ENCODE measurements at regions not wholly inside any gene's neighbourhood (a gene's known extent, or its start where the extent isn't known, plus 50 kb on each side); places are given as distances from the start of the nearest gene placed in this dataset.
"Not testable (repeated sequence)": the region's sequence is repeated elsewhere in the genome, so short reads cannot be mapped to it uniquely, and the experiment has no call there.

DNA sequence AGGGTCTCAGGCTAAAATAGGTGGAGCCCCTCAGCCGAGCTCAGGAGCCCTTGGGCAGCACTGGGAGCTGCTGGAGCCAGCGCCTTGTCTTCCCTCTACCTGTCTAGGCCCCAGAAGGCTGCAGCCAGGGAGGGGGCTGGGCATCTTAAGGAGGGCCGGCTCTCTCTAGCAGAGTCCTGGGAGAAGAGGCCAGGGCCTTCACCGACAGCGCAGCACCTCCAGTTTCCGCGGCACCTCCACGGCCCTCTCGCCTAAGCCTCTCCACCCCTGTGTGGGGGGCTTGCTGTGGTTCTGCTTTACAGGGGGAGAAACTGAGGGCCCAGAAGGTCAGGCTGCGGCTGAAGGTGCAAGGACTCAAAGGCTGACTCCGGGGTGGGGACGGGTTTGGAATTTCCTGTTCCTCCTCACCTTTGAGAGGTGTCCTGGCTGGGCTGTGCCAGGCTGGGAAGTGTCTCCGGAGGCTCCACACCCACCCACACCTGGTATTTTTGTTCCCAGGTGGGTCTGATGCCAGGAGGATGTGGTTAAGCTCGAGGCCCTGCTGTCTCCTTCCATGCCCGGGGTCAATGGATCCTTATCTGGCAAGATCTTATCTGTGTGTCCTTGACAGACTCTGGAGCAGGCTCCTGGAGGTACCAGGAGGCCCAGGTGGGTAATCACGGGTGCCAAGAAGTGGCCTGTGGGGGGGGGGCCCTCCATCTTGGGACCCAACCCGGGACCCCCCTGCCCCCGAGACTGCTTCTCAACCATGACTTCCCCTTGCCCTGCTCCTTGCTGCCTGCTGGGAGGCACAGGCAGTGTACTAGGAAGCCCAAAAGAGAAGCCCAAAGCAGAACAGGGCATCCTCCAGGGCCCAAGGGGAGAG is 95.3 kb upstream of the FGF3 start:
- H3K27me3 ChIP-seq: peaks cover 18% of the 10 kb centered on the region
- intact Hi-C loops (cut with DNase I): no loop called here
- H3K9me3 ChIP-seq: no peaks in the 10 kb centered on the region
- H3K36me3 ChIP-seq: no peaks in the 10 kb centered on the region
- no peak overlapping the region for H3K4me3 ChIP-seq
- DNase-seq (peak; percentile 64), ATAC-seq (no peak)
- H3K4me1 ChIP-seq: peaks cover 27% of the 10 kb centered on the region
- TF ChIP-seq, protein P1, sequence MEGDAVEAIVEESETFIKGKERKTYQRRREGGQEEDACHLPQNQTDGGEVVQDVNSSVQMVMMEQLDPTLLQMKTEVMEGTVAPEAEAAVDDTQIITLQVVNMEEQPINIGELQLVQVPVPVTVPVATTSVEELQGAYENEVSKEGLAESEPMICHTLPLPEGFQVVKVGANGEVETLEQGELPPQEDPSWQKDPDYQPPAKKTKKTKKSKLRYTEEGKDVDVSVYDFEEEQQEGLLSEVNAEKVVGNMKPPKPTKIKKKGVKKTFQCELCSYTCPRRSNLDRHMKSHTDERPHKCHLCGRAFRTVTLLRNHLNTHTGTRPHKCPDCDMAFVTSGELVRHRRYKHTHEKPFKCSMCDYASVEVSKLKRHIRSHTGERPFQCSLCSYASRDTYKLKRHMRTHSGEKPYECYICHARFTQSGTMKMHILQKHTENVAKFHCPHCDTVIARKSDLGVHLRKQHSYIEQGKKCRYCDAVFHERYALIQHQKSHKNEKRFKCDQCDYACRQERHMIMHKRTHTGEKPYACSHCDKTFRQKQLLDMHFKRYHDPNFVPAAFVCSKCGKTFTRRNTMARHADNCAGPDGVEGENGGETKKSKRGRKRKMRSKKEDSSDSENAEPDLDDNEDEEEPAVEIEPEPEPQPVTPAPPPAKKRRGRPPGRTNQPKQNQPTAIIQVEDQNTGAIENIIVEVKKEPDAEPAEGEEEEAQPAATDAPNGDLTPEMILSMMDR (IDR thresholded peaks at IDR 0.05): no peak
- peak overlapping the region; percentile 74 for H3K27ac ChIP-seq

DNA sequence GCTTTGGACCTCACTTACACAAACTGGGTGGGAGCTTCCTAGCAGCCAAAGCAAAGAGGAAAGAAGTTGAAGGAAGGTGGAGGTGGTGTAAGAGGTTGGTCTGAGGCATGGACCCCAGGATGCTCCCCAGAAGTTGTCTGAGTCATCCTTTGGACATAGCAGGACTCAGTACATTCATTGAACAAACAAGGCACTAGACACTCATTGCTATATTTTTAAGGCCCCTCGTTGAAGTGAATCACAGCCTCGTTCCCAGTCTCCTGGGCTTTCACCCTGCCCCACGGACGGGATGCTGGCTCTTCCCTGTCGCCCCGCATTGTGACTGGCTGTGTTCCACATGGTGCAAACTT is 95.9 kb upstream of the FGF3 start:
- Histone ChIP-seq H3K27me3 (peaks cover 12% of the 10 kb centered on the region), H3K36me3 (no peaks in the 10 kb centered on the region), H3K4me1 (peaks cover 27% of the 10 kb centered on the region), H3K4me3 (no peak overlapping the region), H3K27ac (peak overlapping the region; percentile 74), H3K9me3 (no peaks in the 10 kb centered on the region)
- ATAC-seq: no peak
- intact Hi-C loops (cut with DNase I): no loop called here
- no peak for DNase-seq
- TF ChIP-seq, protein P1 (IDR thresholded peaks at IDR 0.05): no peak

DNA sequence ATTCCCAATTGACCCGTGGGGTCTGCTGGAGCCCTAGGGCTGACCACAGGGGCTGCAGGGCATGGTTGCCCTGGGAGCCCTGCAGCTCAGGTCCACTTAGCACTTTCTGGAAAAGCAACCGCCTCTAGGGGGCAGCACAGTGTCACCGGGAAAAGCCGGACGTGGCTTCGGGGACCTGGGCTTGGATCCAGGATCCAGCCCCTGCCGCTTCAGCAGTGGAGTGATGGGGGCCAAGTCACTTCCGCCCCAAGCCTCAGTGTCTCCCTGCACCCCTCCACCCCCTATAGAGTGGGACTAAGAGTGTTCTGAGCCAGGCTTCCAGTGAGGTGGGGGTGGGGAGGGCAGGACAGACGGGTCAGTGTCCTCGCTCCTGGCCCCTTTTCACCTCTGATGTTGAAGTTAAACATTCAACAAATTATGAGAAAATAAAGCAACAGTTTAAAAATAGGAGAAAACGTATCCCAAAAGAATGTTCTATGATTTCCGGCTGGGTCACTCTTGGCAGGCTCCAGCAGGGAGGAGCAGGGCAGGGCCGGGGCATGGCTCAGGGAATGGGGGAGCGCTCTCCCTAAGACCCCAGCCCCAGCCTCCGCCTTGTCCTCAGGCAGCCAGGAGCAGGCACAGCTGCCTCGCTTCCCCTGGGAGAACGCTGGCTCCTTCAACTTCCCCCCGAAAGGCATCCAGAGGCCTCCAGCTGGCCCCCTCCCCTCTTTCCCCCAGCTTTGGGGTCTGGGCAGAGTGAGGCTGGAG is 96.5 kb upstream of the FGF3 start:
- intact Hi-C loops (cut with DNase I): no loop called here
- Histone ChIP-seq H3K4me1 (peaks cover 27% of the 10 kb centered on the region), H3K36me3 (no peaks in the 10 kb centered on the region), H3K9me3 (no peaks in the 10 kb centered on the region), H3K27ac (peak overlapping the region; percentile 74), H3K27me3 (peaks cover 6% of the 10 kb centered on the region), H3K4me3 (no peak overlapping the region)
- TF ChIP-seq, protein P1 (IDR thresholded peaks at IDR 0.05): peak; percentile 82
- ATAC-seq (peak; percentile 62), DNase-seq (peak; percentile 82)

DNA sequence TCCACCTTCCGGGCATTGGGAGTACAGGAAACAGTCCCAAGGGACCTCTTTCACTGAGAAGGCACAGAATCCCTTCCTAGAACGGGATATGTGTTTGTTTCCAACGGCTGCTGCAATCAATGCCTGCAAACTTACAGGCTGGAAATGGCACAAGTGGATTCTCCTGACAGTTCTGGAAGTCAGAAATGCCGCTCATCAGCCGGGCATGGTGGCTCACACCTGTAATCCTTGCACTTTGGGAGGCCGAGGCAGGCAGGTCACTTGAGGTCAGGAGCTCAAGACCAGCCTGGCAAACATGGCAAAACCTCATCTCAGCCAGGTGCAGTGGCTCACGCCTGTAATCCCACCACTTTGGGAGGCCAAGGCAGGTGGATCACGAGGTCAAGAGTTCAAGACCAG is 97.0 kb upstream of the FGF3 start:
- intact Hi-C loops (cut with DNase I): not testable (repeated sequence)
- DNase-seq: peak; percentile 48

GRCh38 chr11:69916806-69917387 is 97.7 kb upstream of the FGF3 start:
- H3K4me3 ChIP-seq: no peak overlapping the region
- TF ChIP-seq, protein P1 (IDR thresholded peaks at IDR 0.05): no peak
- H3K27me3 ChIP-seq: peaks cover 3% of the 10 kb centered on the region
- H3K9me3 ChIP-seq: no peaks in the 10 kb centered on the region
- intact Hi-C loops (cut with DNase I): no loop called here
- no peak for DNase-seq
- no peaks in the 10 kb centered on the region for H3K36me3 ChIP-seq
- H3K27ac ChIP-seq: no peak overlapping the region
- no peak for ATAC-seq
- peaks cover 27% of the 10 kb centered on the region for H3K4me1 ChIP-seq

More for the DNA sequence above, 97.0 kb upstream of the FGF3 start:
- H3K9me3 ChIP-seq, H3K4me3 ChIP-seq, H3K36me3 ChIP-seq, ATAC-seq, H3K27me3 ChIP-seq: not testable (repeated sequence)
- Histone ChIP-seq H3K27ac (peak overlapping the region; percentile 74), H3K4me1 (peaks cover 27% of the 10 kb centered on the region)

DNA sequence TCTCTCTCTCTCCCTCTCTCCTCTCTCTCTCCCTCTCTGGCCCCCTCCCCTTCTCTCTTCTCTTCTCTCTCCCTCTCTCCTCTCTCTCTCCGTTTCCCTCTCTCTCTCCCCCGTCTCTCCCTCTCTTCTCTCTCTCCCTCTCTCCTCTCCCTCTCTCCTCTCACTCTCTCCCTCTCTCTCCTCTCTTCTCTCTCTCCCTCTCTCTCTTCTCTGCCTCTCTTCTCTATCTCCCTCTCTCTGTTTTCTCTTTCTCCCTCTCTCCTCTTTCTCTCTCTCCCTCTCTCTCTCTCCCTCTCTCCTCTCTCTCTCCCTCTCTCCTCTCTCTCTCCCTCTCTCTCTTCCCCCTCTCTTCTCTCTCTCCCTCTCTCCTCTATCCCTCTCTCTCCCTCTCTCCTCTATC is 98.3 kb upstream of the FGF3 start:
- Histone ChIP-seq H3K4me3 (no peak overlapping the region), H3K27me3 (peaks cover 3% of the 10 kb centered on the region), H3K36me3 (no peaks in the 10 kb centered on the region), H3K4me1 (peaks cover 27% of the 10 kb centered on the region), H3K9me3 (no peaks in the 10 kb centered on the region), H3K27ac (no peak overlapping the region)
- intact Hi-C loops (cut with DNase I): no loop called here
- ATAC-seq (no peak), DNase-seq (no peak)
- TF ChIP-seq, protein P1 (IDR thresholded peaks at IDR 0.05): no peak
